ENCODE measurements at regions not wholly inside any gene's neighbourhood (a gene's known extent, or its start where the extent isn't known, plus 50 kb on each side); places are given as distances from the start of the nearest gene placed in this dataset.

GRCh38 chr1:58318157-58319005 is 228.1 kb downstream of the OMA1 start:
- Histone ChIP-seq H2AFZ (ENCODE audit: low read depth, low read length) (no peak overlapping the region), H3K27me3 (ENCODE audit: insufficient read depth, low read length) (no peaks in the 10 kb centered on the region), H3K4me1 (ENCODE audit: insufficient read depth, low read length) (no peaks in the 10 kb centered on the region), H3K9me3 (ENCODE audit: insufficient read depth, low read depth, low read length) (no peaks in the 10 kb centered on the region), H3K36me3 (ENCODE audit: insufficient read depth, low read length) (no peaks in the 10 kb centered on the region), H3K27ac (ENCODE audit: low read depth, low read length) (no peak overlapping the region), H3K79me2 (ENCODE audit: insufficient read depth, low read length) (no peaks in the 10 kb centered on the region), H3K4me2 (ENCODE audit: low read length) (no peak overlapping the region), H3K4me3 (ENCODE audit: insufficient read depth, low read depth, low read length) (no peak overlapping the region), H3K9ac (ENCODE audit: low read length) (no peak overlapping the region), H4K20me1 (ENCODE audit: insufficient read depth, low read length) (no peaks in the 10 kb centered on the region)
- Mint-ChIP-seq H3K36me3 (ENCODE audit: low read depth, unreplicated experiment) (no peaks in the 10 kb centered on the region), H3K27ac (ENCODE audit: unreplicated experiment) (no peak overlapping the region), H3K4me1 (ENCODE audit: low read depth, unreplicated experiment) (no peaks in the 10 kb centered on the region), H3K9me3 (ENCODE audit: unreplicated experiment) (peaks cover 5% of the 10 kb centered on the region), H3K4me3 (ENCODE audit: unreplicated experiment) (no peak overlapping the region), H3K27me3 (ENCODE audit: low read depth, unreplicated experiment) (peaks cover 17% of the 10 kb centered on the region)
- TF ChIP-seq EZH2 (IDR thresholded peaks at IDR 0.05; ENCODE audit: insufficient read depth, low read length) (no peak), CTCF (IDR thresholded peaks at IDR 0.05; ENCODE audit: insufficient read depth, low read depth, low read length) (no peak)
- FAIRE-seq (no peak), DNase-seq (ENCODE audit: low read depth) (no peak)

GRCh38 chr1:58317694-58318093 is 228.8 kb downstream of the OMA1 start:
- FAIRE-seq (no peak), DNase-seq (ENCODE audit: low read depth) (no peak)
- no peaks in the 10 kb centered on the region for H3K4me1 ChIP-seq (ENCODE audit: insufficient read depth, low read length)
- H3K27me3 ChIP-seq (ENCODE audit: insufficient read depth, low read length), result no peaks in the 10 kb centered on the region
- H3K9me3 ChIP-seq (ENCODE audit: insufficient read depth, low read depth, low read length), result no peaks in the 10 kb centered on the region
- H3K27ac ChIP-seq (ENCODE audit: low read depth, low read length), result no peak overlapping the region
- H3K4me3 ChIP-seq (ENCODE audit: insufficient read depth, low read depth, low read length), result no peak overlapping the region
- no peaks in the 10 kb centered on the region for H4K20me1 ChIP-seq (ENCODE audit: insufficient read depth, low read length)
- TF ChIP-seq CTCF (IDR thresholded peaks at IDR 0.05; ENCODE audit: insufficient read depth, low read depth, low read length) (no peak), EZH2 (IDR thresholded peaks at IDR 0.05; ENCODE audit: insufficient read depth, low read length) (no peak)
- Mint-ChIP-seq H3K4me1 (ENCODE audit: low read depth, unreplicated experiment) (no peaks in the 10 kb centered on the region), H3K27ac (ENCODE audit: unreplicated experiment) (no peak overlapping the region), H3K36me3 (ENCODE audit: low read depth, unreplicated experiment) (no peaks in the 10 kb centered on the region), H3K4me3 (ENCODE audit: unreplicated experiment) (no peak overlapping the region), H3K27me3 (ENCODE audit: low read depth, unreplicated experiment) (peaks cover 17% of the 10 kb centered on the region), H3K9me3 (ENCODE audit: unreplicated experiment) (peaks cover 5% of the 10 kb centered on the region)
- no peaks in the 10 kb centered on the region for H3K79me2 ChIP-seq (ENCODE audit: insufficient read depth, low read length)
- H3K9ac ChIP-seq (ENCODE audit: low read length), result no peak overlapping the region
- H3K36me3 ChIP-seq (ENCODE audit: insufficient read depth, low read length), result no peaks in the 10 kb centered on the region
- H2AFZ ChIP-seq (ENCODE audit: low read depth, low read length), result no peak overlapping the region
- H3K4me2 ChIP-seq (ENCODE audit: low read length), result no peak overlapping the region

- H3K4me3 Mint-ChIP-seq (ENCODE audit: unreplicated experiment), result no peak overlapping the region
- no peaks in the 10 kb centered on the region for H3K36me3 Mint-ChIP-seq (ENCODE audit: low read depth, unreplicated experiment)
These were observed 229.4 kb downstream of the OMA1 start for GRCh38 chr1:58317086-58317485.

More at GRCh38 chr1:58317086-58317485, 229.4 kb downstream of the OMA1 start:
- Histone ChIP-seq H3K4me3 (ENCODE audit: insufficient read depth, low read depth, low read length) (no peak overlapping the region), H3K79me2 (ENCODE audit: insufficient read depth, low read length) (no peaks in the 10 kb centered on the region), H3K36me3 (ENCODE audit: insufficient read depth, low read length) (no peaks in the 10 kb centered on the region), H3K27me3 (ENCODE audit: insufficient read depth, low read length) (no peaks in the 10 kb centered on the region), H3K9ac (ENCODE audit: low read length) (no peak overlapping the region), H3K4me1 (ENCODE audit: insufficient read depth, low read length) (no peaks in the 10 kb centered on the region), H3K27ac (ENCODE audit: low read depth, low read length) (no peak overlapping the region), H3K4me2 (ENCODE audit: low read length) (no peak overlapping the region), H3K9me3 (ENCODE audit: insufficient read depth, low read depth, low read length) (no peaks in the 10 kb centered on the region), H4K20me1 (ENCODE audit: insufficient read depth, low read length) (no peaks in the 10 kb centered on the region), H2AFZ (ENCODE audit: low read depth, low read length) (no peak overlapping the region)
- no peaks in the 10 kb centered on the region for H3K4me1 Mint-ChIP-seq (ENCODE audit: low read depth, unreplicated experiment)
- FAIRE-seq (no peak), DNase-seq (ENCODE audit: low read depth) (no peak)
- TF ChIP-seq CTCF (IDR thresholded peaks at IDR 0.05; ENCODE audit: insufficient read depth, low read depth, low read length) (no peak), EZH2 (IDR thresholded peaks at IDR 0.05; ENCODE audit: insufficient read depth, low read length) (no peak)
- no peak overlapping the region for H3K27ac Mint-ChIP-seq (ENCODE audit: unreplicated experiment)
- H3K9me3 Mint-ChIP-seq (ENCODE audit: unreplicated experiment), result peaks cover 2% of the 10 kb centered on the region
- H3K27me3 Mint-ChIP-seq (ENCODE audit: low read depth, unreplicated experiment), result peaks cover 19% of the 10 kb centered on the region

Data from astrocyte (in vitro differentiated cells and primary cell).